GM12874 (cell line): ENCODE measurements at regions not wholly inside any gene's neighbourhood (a gene's known extent, or its start where the extent isn't known, plus 50 kb on each side); places are given as distances from the start of the nearest gene placed in this dataset.

Source experiments
- TF ChIP-seq, protein P1 (sequence below): IDR thresholded peaks from 2 replicates; pipeline ENCODE4 v1.5.1; 2011; ENCODE audit warnings: low read depth, mild to moderate bottlenecking, control low read depth, low read length, moderate library complexity; ENCODE audit not compliant: insufficient read depth

DNA sequence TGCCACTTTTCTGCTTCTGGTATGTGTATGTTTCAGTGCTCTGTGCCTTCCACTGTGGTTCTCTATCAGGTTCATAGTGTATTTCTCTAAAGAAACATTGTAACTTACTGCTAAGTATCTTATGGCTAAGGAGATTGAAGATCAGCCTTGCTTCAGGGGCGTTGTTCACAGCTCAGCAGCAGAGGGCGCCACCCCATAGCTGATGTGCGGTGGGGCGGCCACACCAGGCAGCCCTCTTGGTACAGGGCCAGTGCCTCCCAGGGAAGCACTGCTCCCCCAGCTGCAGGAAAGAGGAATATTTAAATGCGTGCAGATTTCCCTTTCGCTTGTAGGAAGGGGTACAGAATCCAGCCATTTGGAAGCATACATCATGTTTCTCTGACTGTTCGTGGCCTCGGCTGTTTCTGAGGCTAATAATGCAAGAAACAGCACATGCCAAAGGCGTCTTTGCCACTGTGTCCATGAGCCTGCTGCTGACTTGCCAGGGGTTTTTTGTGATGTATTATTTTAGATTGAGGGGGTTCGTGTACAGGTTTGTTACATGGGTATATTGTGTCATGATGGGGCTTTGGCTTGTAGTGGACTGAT is 96.7 kb downstream of the TBC1D26 start:
- TF ChIP-seq, protein P1, sequence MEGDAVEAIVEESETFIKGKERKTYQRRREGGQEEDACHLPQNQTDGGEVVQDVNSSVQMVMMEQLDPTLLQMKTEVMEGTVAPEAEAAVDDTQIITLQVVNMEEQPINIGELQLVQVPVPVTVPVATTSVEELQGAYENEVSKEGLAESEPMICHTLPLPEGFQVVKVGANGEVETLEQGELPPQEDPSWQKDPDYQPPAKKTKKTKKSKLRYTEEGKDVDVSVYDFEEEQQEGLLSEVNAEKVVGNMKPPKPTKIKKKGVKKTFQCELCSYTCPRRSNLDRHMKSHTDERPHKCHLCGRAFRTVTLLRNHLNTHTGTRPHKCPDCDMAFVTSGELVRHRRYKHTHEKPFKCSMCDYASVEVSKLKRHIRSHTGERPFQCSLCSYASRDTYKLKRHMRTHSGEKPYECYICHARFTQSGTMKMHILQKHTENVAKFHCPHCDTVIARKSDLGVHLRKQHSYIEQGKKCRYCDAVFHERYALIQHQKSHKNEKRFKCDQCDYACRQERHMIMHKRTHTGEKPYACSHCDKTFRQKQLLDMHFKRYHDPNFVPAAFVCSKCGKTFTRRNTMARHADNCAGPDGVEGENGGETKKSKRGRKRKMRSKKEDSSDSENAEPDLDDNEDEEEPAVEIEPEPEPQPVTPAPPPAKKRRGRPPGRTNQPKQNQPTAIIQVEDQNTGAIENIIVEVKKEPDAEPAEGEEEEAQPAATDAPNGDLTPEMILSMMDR: peak; percentile 66

DNA sequence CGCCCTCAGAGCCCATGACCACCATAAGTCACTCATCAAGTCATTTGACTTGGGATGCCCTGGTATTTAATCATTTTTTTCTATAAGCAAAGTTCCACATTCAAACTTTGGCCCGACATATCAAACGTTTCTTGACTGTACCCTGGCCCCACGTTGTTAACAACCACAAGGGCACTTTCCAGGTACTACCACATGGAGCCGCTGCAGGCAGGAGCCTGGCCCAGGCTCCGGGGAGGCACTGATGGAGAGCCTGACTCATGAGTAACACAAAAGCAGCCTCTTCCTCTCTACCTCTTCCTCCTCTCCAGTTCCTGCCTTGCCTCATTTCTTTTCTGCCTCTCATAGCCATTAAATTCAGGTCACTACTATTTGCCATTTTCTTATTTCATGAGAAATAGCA is 95.9 kb upstream of the ADORA2B start:
- TF ChIP-seq, protein P1: peak; percentile 29; the same call in 1 of the 2 replicates

DNA sequence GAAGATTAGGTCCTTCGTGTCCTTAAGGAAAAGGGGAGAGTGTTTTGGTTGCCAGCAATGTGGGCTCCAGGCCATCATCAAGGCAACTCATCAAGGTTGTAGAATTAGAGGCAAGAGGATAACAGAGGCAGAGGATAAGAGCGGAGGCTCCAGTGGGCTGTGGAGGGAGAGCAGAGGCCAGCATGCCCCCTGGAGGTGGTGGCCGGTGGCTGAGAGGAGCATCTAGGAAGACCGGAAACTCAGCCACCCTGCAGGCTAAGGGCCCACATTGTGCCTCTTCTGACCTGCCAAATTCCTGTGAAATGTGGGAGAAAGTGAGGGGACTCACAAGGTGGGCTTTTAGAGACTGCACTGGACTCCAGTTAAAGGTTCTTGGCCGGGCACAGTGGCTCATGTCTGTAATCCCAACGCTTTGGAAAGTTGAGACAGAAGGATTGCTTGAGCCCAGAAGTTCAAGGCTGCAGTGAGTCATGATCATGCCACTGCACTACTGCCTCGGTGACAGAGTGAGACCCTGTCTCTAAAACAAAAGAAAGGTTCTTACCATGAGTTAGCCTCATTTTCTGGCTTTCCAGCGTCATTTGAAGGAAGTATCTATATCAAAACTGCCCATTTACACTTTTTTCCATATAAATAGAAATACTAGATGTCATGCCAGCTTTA is 62.7 kb upstream of the ADORA2B start:
- TF ChIP-seq, protein P1: no peak

DNA sequence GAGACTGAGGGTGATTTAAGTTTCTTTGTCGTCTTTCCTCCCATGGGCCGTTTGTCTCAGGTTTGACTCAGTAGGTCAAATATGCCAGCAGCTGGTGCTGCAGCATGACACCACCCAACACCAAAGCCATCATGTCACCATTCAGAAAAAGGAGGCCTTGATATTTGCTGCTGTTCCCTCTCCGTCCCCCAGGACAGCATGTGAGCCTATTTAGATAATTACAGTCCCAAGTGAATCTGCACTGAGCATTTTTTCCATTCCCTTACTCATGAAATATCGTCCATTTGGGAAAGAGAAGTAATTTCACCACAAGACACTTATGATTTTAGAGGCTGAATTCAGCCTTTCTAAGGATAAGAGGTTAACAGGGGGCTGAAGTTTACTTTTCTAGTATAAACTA is 62.2 kb upstream of the ADORA2B start:
- TF ChIP-seq, protein P1: no peak

DNA sequence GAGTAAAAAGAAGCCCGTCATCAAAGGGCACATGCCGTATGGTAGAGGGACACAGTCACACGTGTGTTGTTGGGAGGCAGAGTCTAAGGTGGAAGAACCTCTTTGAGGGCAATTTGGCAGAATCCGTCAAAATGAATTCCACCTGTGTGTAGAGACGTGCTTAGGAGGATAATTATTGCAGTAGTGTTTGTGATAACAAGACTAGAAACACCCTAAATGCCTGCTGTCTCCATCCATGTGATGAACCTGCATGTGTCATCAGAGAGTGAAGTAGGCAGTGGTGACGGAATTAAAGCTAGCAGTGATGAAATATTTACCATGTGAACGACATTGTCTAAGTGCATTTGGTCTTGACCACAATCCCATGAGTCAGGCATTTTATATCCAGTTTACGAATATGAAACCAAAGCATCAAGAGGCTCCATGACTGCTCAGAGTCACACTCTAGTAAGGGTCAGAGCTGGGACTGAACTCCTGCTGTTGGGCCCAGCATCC is 61.3 kb upstream of the ADORA2B start:
- TF ChIP-seq, protein P1: no peak

DNA sequence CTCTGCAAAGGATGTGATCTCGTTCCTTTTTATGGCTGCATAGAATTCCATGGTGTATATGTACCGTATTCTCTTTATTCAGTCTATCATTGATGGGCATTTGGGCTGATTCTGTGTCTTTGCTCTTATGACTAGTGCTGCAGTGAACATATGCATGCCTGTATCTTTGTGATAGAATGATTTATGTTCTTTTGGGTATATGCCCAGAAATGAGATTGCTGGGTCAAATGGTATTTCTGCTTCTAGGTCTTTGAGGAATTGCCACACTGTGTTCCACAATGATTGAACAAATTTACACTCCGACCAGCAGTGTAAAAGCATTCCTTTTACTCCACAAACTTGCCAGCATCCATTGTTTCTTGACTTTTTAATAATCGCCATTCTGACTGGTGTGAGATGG is 60.2 kb upstream of the ADORA2B start:
- TF ChIP-seq, protein P1: no peak

DNA sequence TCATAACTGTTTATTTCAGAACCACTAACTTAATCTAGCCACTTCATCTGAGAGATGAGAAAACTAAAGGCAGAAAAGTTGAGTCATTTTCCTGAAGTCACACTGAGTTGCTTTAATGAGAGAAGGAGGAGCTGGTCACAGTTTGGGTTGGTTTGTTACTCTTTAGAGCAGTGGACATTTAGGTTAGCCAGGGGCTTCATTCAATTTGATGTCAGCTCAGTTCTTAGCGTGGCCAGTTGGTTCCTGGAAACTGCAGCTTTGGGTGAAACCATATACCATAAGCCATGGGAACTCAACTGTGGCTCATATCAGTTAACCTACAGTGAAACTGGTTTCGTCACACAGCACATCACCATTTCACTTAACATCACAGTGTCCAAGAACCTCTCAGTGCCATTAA is 59.2 kb upstream of the ADORA2B start:
- TF ChIP-seq, protein P1: no peak
